A549 (cell line): ENCODE measurements at regions not wholly inside any gene's neighbourhood (a gene's known extent, or its start where the extent isn't known, plus 50 kb on each side); places are given as distances from the start of the nearest gene placed in this dataset.
A peak's percentile ranks its signal among the peaks of the same experiment; 100 is the strongest.

Experiments used
- CTCF ChIP-seq: fragments of >200 bp; sonication (Bioruptor Twin); formaldehyde crosslinking; IDR thresholded peaks from 3 replicates; pipeline ENCODE4 v1.5.1; 2016
- EP300 ChIP-seq, 2 experiments: fragments of >200 bp; sonication (Bioruptor Twin); formaldehyde crosslinking; IDR thresholded peaks; 2 replicates in 1 of 2; 3 replicates in 1 of 2; pipeline ENCODE4 v1.6.1; 2016 to 2017
- FOSL2 ChIP-seq, 2 experiments: fragments of 450-650 bp in 1 of 2; fragments of >200 bp in 1 of 2; sonication (Bioruptor Twin) in 1 of 2; formaldehyde crosslinking; IDR thresholded peaks; 2 replicates each; pipeline versions ENCODE4 v1.5.0 to v1.6.1; 2016 to 2020; ENCODE audit warnings: mild to moderate bottlenecking in 1 of 2, moderate library complexity in 1 of 2
- JUN ChIP-seq, 2 experiments: fragments of >200 bp; sonication (Bioruptor Twin); formaldehyde crosslinking; IDR thresholded peaks; 2 replicates in 1 of 2; 3 replicates in 1 of 2; pipeline ENCODE4 v1.6.1; 2016 to 2017
- POLR2A ChIP-seq: IDR thresholded peaks from 2 replicates; pipeline ENCODE4 v1.6.1; 2012; ENCODE audit warnings: mild to moderate bottlenecking, low read length
- RFX5 ChIP-seq: fragments of 450-650 bp; IDR thresholded peaks from 2 replicates; pipeline ENCODE4 v1.7.1; 2014; ENCODE audit warnings: antibody characterized with exemption, mild to moderate bottlenecking, moderate library complexity
- SMC3 ChIP-seq: fragments of >200 bp; sonication (Bioruptor Twin); formaldehyde crosslinking; IDR thresholded peaks from 3 replicates; pipeline ENCODE4 v1.6.1; 2018; ENCODE audit warnings: inconsistent platforms
- ZSCAN20 ChIP-seq: fragments of 250-450 bp; sonication (Bioruptor Pico); IDR thresholded peaks from 2 replicates; pipeline ENCODE4 v1.8.0; 2022; ENCODE audit warnings: mild to moderate bottlenecking, moderate library complexity

- TF ChIP-seq SMC3 (peak; percentile 92), CTCF (peak; percentile 88), EP300 (IDR thresholded peaks at IDR 0.05) (no peak), JUN (IDR thresholded peaks at IDR 0.05) (no peak), POLR2A (no peak), ZSCAN20 (no peak), RFX5 (no peak), FOSL2 (IDR thresholded peaks at IDR 0.05) (no peak), FOSL2 (CRISPR knock-in tag; IDR thresholded peaks at IDR 0.05) (no peak)
Observed at GRCh38 chr7:35537067-35538023, 157.6 kb downstream of the HERPUD2 start.
